ENCODE measurements at regions not wholly inside any gene's neighbourhood (a gene's known extent, or its start where the extent isn't known, plus 50 kb on each side); places are given as distances from the start of the nearest gene placed in this dataset.

DNA sequence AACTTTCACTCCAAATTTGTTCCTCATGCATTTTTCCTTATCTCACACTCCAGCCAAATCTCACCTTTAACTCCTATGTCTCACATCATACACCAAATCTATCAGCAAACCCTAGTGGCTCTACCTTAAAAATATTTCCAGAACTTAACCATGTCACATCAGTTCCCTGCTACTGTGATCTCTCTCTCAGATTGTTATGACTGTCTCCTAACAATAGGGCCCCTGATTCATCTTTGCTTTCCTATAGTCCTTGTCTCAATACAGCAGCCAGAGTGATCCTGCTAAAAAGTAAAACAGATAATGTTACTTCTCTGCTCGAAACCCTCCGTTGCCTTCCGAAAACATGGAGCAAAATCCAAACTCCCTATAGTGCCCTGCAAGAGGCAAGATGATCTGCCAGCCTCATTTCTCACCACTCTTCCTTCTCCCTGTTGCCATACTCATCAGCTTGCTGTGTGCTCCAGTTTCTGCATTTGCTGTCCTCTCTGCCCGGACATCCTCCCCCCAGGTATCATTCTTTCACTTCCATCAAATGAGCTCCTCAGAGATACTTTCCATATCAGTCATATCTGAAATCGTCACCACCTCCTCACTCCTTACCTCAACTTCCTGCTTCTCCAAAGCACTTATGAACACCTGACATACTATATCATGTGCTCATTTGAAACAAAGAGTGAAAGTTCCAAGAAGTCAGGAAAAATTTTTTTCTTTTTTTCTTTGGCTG lies 293.4 kb upstream of the NR3C2 start (continued):
- TF ChIP-seq CTCF (IDR thresholded peaks at IDR 0.05; ENCODE audit: control extremely low read depth in 1 of 3, insufficient read depth in 1 of 3, low read depth in 1 of 3, low read length in 3 of 3), result no peak
- TF ChIP-seq MAFK (IDR thresholded peaks at IDR 0.05; ENCODE audit: low read depth, low read length), result no peak
- TF ChIP-seq CBX8 (IDR thresholded peaks at IDR 0.05; ENCODE audit: borderline replicate concordance, low read depth, low read length), result no peak

All from H1 (cell line).